IMR-90 (cell line): ENCODE measurements at regions not wholly inside any gene's neighbourhood (a gene's known extent, or its start where the extent isn't known, plus 50 kb on each side); places are given as distances from the start of the nearest gene placed in this dataset.

ENCODE experiments used
- MXI1 ChIP-seq: IDR thresholded peaks from 2 replicates; pipeline ENCODE4 v1.6.1; 2012; ENCODE audit warnings: low read depth, mild to moderate bottlenecking, low read length, moderate library complexity, borderline replicate concordance
- POLR2A ChIP-seq: IDR thresholded peaks from 2 replicates; pipeline ENCODE4 v1.6.1; 2012; ENCODE audit warnings: mild to moderate bottlenecking, low read depth, low read length
- SMC3 ChIP-seq: fragments of 150-350 bp; IDR thresholded peaks from 2 replicates; pipeline ENCODE4 v1.6.1; 2016; ENCODE audit warnings: low read depth, mild to moderate bottlenecking, antibody characterized with exemption, low read length, moderate library complexity
- TF ChIP-seq, protein P1 (sequence below): conservative IDR thresholded peaks from 2 replicates; pipeline ENCODE4 v1.5.1; 2012; ENCODE audit warnings: mild to moderate bottlenecking, low read depth, low read length, improper control_type of control experiment

DNA sequence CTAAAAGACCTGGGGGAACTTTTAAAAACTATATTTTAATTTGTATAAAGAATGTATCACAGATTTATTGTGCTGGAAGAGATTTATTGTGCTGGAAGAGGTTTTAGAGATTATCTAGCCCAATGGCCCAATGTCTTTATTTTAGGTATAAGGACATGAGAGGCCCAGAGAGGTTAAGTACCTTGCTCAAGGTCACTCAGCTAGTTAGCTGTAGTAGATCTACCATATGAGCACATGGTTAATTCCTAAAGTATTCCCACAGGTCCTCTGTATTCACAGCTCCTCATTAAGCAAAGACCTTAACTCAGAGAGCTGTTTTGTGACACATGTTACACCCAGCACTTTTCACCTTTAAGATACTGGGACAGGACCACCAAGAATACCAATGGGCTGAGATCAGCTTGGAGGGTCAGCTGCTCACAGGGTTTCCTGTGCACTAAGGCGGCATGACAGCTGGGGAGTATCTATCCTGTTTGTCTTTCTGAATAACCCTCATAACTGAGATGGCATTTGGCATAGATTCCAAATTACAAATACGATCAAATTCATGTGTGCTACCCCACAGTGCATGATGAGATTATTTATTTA, 143.1 kb upstream of the TBL1XR1 start:
- TF ChIP-seq, protein P1, sequence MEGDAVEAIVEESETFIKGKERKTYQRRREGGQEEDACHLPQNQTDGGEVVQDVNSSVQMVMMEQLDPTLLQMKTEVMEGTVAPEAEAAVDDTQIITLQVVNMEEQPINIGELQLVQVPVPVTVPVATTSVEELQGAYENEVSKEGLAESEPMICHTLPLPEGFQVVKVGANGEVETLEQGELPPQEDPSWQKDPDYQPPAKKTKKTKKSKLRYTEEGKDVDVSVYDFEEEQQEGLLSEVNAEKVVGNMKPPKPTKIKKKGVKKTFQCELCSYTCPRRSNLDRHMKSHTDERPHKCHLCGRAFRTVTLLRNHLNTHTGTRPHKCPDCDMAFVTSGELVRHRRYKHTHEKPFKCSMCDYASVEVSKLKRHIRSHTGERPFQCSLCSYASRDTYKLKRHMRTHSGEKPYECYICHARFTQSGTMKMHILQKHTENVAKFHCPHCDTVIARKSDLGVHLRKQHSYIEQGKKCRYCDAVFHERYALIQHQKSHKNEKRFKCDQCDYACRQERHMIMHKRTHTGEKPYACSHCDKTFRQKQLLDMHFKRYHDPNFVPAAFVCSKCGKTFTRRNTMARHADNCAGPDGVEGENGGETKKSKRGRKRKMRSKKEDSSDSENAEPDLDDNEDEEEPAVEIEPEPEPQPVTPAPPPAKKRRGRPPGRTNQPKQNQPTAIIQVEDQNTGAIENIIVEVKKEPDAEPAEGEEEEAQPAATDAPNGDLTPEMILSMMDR, result no peak
- no peak for TF ChIP-seq SMC3
- no peak for TF ChIP-seq POLR2A
- no peak for TF ChIP-seq MXI1
